SK-N-MC (cell line): ENCODE measurements at regions not wholly inside any gene's neighbourhood (a gene's known extent, or its start where the extent isn't known, plus 50 kb on each side); places are given as distances from the start of the nearest gene placed in this dataset.

Source experiments
- EZH2 ChIP-seq: fragments of 200-600 bp; sonication (generic); IDR thresholded peaks from one replicate; pipeline ENCODE4 v1.6.1; 2017; ENCODE audit warnings: antibody characterized with exemption
- FOXP2 ChIP-seq: optimal IDR thresholded peaks from 2 replicates; pipeline ENCODE3; 2011; ENCODE audit warnings: mild to moderate bottlenecking, moderate library complexity; ENCODE audit not compliant: insufficient read depth; ENCODE audit errors: extremely low read length, control extremely low read depth
- POLR2AphosphoS5 ChIP-seq: IDR thresholded peaks from 2 replicates; pipeline ENCODE4 v1.6.1; 2012; ENCODE audit warnings: mild to moderate bottlenecking, low read depth, low read length, borderline replicate concordance

DNA sequence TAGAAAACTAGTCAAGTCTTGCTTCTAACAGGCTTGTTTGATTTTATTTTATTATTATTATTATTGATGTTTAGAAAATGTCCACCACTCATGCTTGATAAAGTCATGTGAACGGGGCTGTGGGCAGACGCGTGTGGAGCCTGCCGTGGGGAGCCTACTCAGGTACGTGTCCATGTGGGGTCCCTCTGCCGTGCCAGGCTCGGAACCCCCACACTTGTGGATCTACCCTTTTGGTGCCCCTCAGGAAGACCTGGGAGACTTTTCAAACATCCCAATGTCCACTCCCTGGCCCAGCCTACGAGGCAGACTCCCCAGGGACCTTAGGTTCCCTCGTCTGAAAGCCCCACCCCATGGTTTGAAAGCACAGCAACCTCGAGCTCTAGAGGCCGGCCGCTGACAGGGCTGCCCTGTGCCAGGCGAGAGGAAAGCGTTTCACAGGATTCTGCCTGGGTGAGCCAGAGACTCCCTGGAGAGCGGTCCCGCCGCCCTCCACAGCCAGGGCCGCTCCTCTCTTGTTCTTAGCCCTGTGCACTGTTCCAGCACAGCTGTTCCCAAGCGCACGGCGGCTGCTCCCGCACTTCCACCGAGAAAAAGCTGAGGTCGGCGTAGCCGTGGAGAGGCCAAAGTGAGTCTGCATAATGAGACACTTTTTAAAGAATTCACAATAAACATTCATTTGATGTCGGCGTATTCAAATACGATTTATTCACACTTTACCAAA is 249.7 kb downstream of the TTLL2 start:
- TF ChIP-seq POLR2AphosphoS5 (no peak), EZH2 (no peak), FOXP2 (no peak)
